ENCODE measurements at regions not wholly inside any gene's neighbourhood (a gene's known extent, or its start where the extent isn't known, plus 50 kb on each side); places are given as distances from the start of the nearest gene placed in this dataset.

DNA sequence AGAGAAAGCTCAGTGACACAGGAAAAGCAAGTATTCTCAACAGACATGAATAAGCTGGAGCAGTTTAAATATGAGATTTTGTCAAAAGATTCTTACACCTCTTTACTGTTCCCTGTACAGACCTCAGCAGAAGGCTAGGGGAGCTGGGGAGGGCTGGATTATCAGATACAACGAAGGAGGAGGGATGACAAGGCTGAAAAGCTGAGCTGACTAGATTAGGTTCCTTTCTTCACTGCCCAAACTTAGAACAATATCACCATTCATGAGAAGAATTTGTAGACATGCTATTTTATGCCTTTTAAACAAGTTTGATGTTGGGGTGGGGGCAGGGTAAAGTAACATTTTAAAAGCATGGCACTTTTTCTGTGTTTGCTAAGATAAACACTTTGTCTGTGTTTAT is 611.1 kb downstream of the AACS start:
- no peak for TF ChIP-seq CTCF (IDR thresholded peaks at IDR 0.05; ENCODE audit: insufficient read depth, low read depth, low read length)
- CTCF ChIA-PET: no interaction called here
- POLR2A ChIA-PET: no interaction called here
- H3K27me3 ChIP-seq (ENCODE audit: control insufficient read depth, insufficient read depth, low read length): no peaks in the 10 kb centered on the region
- no peak for DNase-seq (ENCODE audit: low read depth)
- H3K36me3 ChIP-seq (ENCODE audit: control insufficient read depth, insufficient read depth, low read length): no peaks in the 10 kb centered on the region
- no peak overlapping the region for H3K4me3 ChIP-seq (ENCODE audit: low read depth, low read length)

DNA sequence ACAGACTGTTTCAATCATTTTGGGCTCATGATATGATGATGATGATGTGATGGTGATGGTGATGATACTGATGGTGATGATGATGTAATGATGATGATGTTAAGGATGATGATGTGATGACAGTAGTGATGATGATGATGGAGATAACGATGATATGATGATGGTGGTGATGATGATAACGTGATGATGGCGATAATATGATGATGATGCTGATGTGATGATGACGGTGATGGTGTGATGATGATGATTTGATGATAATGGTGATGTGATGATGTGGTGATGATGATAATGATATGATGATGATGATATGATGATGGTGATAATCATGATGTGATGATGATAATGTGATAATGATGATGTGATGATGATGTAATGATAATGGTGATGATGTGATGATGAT is 612.6 kb downstream of the AACS start:
- POLR2A ChIA-PET: no interaction called here
- DNase-seq (ENCODE audit: low read depth): no peak
- Histone ChIP-seq H3K4me3 (ENCODE audit: low read depth, low read length) (no peak overlapping the region), H3K27me3 (ENCODE audit: control insufficient read depth, insufficient read depth, low read length) (no peaks in the 10 kb centered on the region), H3K36me3 (ENCODE audit: control insufficient read depth, insufficient read depth, low read length) (no peaks in the 10 kb centered on the region)
- CTCF ChIA-PET: no interaction called here
- TF ChIP-seq CTCF (IDR thresholded peaks at IDR 0.05; ENCODE audit: insufficient read depth, low read depth, low read length): no peak

DNA sequence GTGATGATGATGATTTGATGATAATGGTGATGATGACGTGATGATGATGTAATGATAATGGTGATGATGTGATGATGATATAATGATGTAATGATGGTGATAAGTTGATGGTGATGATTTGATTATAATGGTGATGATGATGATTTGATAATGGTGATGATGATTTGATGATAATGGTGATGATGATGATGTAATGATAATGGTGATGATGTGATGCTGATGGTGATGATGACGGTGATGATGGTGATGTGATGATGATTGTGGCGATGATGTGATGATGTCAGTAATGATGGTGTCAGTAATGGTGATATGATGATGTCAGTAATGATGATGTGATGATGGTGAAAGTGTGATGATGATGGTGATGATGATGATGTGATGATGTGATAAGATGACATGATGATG is 613.4 kb downstream of the AACS start:
- no peaks in the 10 kb centered on the region for H3K27me3 ChIP-seq (ENCODE audit: control insufficient read depth, insufficient read depth, low read length)
- ChIA-PET CTCF (no interaction called here), POLR2A (no interaction called here)
- H3K4me3 ChIP-seq (ENCODE audit: low read depth, low read length): no peak overlapping the region
- no peak for DNase-seq (ENCODE audit: low read depth)
- no peak for TF ChIP-seq CTCF (IDR thresholded peaks at IDR 0.05; ENCODE audit: insufficient read depth, low read depth, low read length)
- no peaks in the 10 kb centered on the region for H3K36me3 ChIP-seq (ENCODE audit: control insufficient read depth, insufficient read depth, low read length)

- ChIA-PET POLR2A (no interaction called here), CTCF (no interaction called here)
- H3K27me3 ChIP-seq (ENCODE audit: control insufficient read depth, insufficient read depth, low read length): no peaks in the 10 kb centered on the region
- no peak overlapping the region for H3K4me3 ChIP-seq (ENCODE audit: low read depth, low read length)
- no peaks in the 10 kb centered on the region for H3K36me3 ChIP-seq (ENCODE audit: control insufficient read depth, insufficient read depth, low read length)
- DNase-seq (ENCODE audit: low read depth): no peak
- no peak for TF ChIP-seq CTCF (IDR thresholded peaks at IDR 0.05; ENCODE audit: insufficient read depth, low read depth, low read length)
Observed at GRCh38 chr12:125683748-125684381, 618.6 kb downstream of the AACS start.

DNA sequence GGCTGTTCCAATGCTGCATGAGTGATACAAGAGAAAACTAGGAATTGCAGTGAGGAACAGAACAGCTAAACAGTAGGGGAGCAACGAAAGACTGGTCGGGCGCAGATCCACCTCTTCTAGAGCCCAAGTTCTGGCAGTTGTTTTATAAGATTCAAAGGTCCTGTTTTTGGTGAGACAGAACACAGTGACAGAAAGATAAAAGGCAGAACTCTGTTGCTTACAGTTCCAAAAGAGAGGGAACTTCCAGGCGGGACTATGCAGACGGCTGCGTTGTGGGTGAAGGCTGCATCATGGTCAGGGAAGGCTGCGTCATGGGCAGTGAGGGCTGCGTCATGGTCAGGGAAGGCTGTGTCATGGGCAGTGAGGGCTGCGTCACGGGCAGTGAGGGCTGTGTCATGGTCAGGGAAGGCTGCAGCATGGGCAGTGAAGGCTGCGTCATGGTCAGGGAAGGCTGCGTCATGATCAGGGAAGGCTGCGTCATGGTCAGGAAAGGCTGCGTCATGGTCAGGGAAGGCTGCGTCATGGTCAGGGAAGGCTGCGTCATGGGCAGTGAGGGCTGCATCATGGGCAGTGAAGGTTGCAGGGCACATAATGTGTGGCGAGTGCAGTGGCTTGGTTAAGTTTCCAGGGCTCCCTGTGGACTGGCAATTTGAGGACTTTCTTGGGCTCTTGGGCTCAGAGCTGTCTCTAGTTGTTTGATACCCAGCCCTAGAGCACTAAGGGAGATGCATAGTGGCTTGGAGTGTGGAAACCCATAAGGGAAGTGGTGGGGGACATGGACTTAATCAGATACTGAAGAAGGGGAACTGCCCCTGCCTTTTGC is 619.9 kb downstream of the AACS start:
- Histone ChIP-seq H3K27me3 (ENCODE audit: control insufficient read depth, insufficient read depth, low read length) (no peaks in the 10 kb centered on the region), H3K4me3 (ENCODE audit: low read depth, low read length) (no peak overlapping the region), H3K36me3 (ENCODE audit: control insufficient read depth, insufficient read depth, low read length) (no peaks in the 10 kb centered on the region)
- DNase-seq (ENCODE audit: low read depth): no peak
- ChIA-PET POLR2A (no interaction called here), CTCF (no interaction called here)
- TF ChIP-seq CTCF (IDR thresholded peaks at IDR 0.05; ENCODE audit: insufficient read depth, low read depth, low read length): no peak
